Activated CD8-positive, alpha-beta T cell treated with anti-CD3 and anti-CD28 coated beads, Interleukin-2, amount 10 ng/mL, durations not matched to agents 7 days and 5 days (primary cell): ENCODE measurements at regions not wholly inside any gene's neighbourhood (a gene's known extent, or its start where the extent isn't known, plus 50 kb on each side); places are given as distances from the start of the nearest gene placed in this dataset.
"Not testable (repeated sequence)": the region's sequence is repeated elsewhere in the genome, so short reads cannot be mapped to it uniquely, and the experiment has no call there.

ENCODE experiments used
- ATAC-seq: fragments of 150-1000 bp; cut with Tn5 transposase; one replicate; pipeline ENCODE4 v1.10.0; 2021; ENCODE audit warnings: moderate library complexity
- CTCF ChIA-PET: fragments of 350-600 bp; sonication (Branson Sonifier 250); formaldehyde crosslinking; loops from one replicate; lab custom pipeline; 2021; ENCODE audit warnings: antibody characterized with exemption; lab: Charles Lee
- POLR2A ChIA-PET: fragments of 350-600 bp; sonication (Branson Sonifier 250); formaldehyde crosslinking; loops from one replicate; lab custom pipeline; 2021; ENCODE audit warnings: antibody characterized with exemption; lab: Charles Lee
- DNase-seq: peaks from one replicate; pipeline ENCODE4 v3.0.0-alpha.2; 2020
- H3K27ac Mint-ChIP-seq: one replicate; pipeline ENCODE4 v1.8.0; 2021; ENCODE audit warnings: mild to moderate bottlenecking, mixed read lengths
- H3K27me3 Mint-ChIP-seq: one replicate; pipeline ENCODE4 v1.8.0; 2021; ENCODE audit warnings: low read depth, mixed read lengths
- H3K36me3 Mint-ChIP-seq: one replicate; pipeline ENCODE4 v1.8.0; 2021; ENCODE audit warnings: low read depth, mixed read lengths
- H3K4me1 Mint-ChIP-seq: one replicate; pipeline ENCODE4 v1.8.0; 2021; ENCODE audit warnings: low read depth, mixed read lengths
- H3K4me3 Mint-ChIP-seq: one replicate; pipeline ENCODE4 v1.8.0; 2021; ENCODE audit warnings: mild to moderate bottlenecking, mixed read lengths
- H3K9me3 Mint-ChIP-seq: one replicate; pipeline ENCODE4 v1.8.0; 2022; ENCODE audit warnings: mixed read lengths; ENCODE audit not compliant: insufficient read depth

- ATAC-seq: no peak
- Mint-ChIP-seq H3K27me3 (peaks cover 22% of the 10 kb centered on the region), H3K4me3 (no peak overlapping the region), H3K9me3 (no peaks in the 10 kb centered on the region), H3K27ac (no peak overlapping the region), H3K4me1 (peaks cover 3% of the 10 kb centered on the region), H3K36me3 (no peaks in the 10 kb centered on the region)
- no peak for DNase-seq
- CTCF ChIA-PET: no interaction called here
- POLR2A ChIA-PET: no interaction called here
Measured at GRCh38 chr7:127317447-127317961, 64.8 kb upstream of the GRM8 start.

- H3K4me1 Mint-ChIP-seq, CTCF ChIA-PET, H3K27ac Mint-ChIP-seq, DNase-seq, H3K36me3 Mint-ChIP-seq, H3K4me3 Mint-ChIP-seq, ATAC-seq, POLR2A ChIA-PET, H3K9me3 Mint-ChIP-seq: not testable (repeated sequence)
- H3K27me3 Mint-ChIP-seq: peaks cover 23% of the 10 kb centered on the region
Measured at GRCh38 chr7:127316819-127317218, 64.1 kb upstream of the GRM8 start.

GRCh38 chr7:127304087-127304486, 51.3 kb upstream of the GRM8 start:
- ATAC-seq (no peak), DNase-seq (no peak)
- Mint-ChIP-seq H3K4me3 (no peak overlapping the region), H3K27ac (no peak overlapping the region), H3K27me3 (peaks cover 16% of the 10 kb centered on the region), H3K4me1 (no peaks in the 10 kb centered on the region), H3K9me3 (no peaks in the 10 kb centered on the region), H3K36me3 (no peaks in the 10 kb centered on the region)
- ChIA-PET CTCF (interaction anchor here (1.3 kb wide), 1 partner anchor 10 kb away, joined by 3 read pairs; no protein-coding TSS in a partner anchor), POLR2A (no interaction called here)

GRCh38 chr7:127303102-127303501, 50.4 kb upstream of the GRM8 start:
- ChIA-PET CTCF (interaction anchor here (1.3 kb wide), 1 partner anchor 9 kb away, joined by 3 read pairs; no protein-coding TSS in a partner anchor), POLR2A (no interaction called here)
- Mint-ChIP-seq H3K4me3 (no peak overlapping the region), H3K9me3 (no peaks in the 10 kb centered on the region), H3K36me3 (no peaks in the 10 kb centered on the region), H3K27ac (no peak overlapping the region), H3K4me1 (no peaks in the 10 kb centered on the region), H3K27me3 (peaks cover 25% of the 10 kb centered on the region)
- no peak for ATAC-seq
- DNase-seq: no peak
